SK-N-MC (cell line): ENCODE measurements at regions not wholly inside any gene's neighbourhood (a gene's known extent, or its start where the extent isn't known, plus 50 kb on each side); places are given as distances from the start of the nearest gene placed in this dataset.
"Not testable (repeated sequence)": the region's sequence is repeated elsewhere in the genome, so short reads cannot be mapped to it uniquely, and the experiment has no call there.

Experiments
- DNase-seq: peaks from one replicate; pipeline ENCODE4 v3.0.0-alpha.2; 2011; ENCODE audit warnings: low read depth, low spot score
- H3K27ac ChIP-seq: fragments of 200-600 bp; sonication (generic); 2 replicates; pipeline ENCODE4 v1.5.1; 2016; ENCODE audit warnings: mixed run types
- H3K36me3 ChIP-seq: fragments of 200-600 bp; sonication (generic); 2 replicates; pipeline ENCODE4 v1.6.1; 2017; ENCODE audit warnings: antibody characterized with exemption, low read length, mixed read lengths; ENCODE audit not compliant: insufficient read depth
- H3K4me3 ChIP-seq: fragments of 200-600 bp; sonication (generic); 2 replicates; pipeline ENCODE4 v1.5.1; 2016
- H3K9ac ChIP-seq: fragments of 200-600 bp; sonication (generic); 2 replicates; pipeline ENCODE4 v1.8.0; 2017; ENCODE audit warnings: mixed run types, mixed read lengths; ENCODE audit not compliant: insufficient read length
- H3K9me3 ChIP-seq: fragments of 200-600 bp; sonication (generic); 2 replicates; pipeline ENCODE4 v1.6.1; 2017; ENCODE audit warnings: low read depth, mild to moderate bottlenecking, antibody characterized with exemption, low read length, moderate library complexity, mixed read lengths
- EZH2 ChIP-seq: fragments of 200-600 bp; sonication (generic); IDR thresholded peaks from one replicate; pipeline ENCODE4 v1.6.1; 2017; ENCODE audit warnings: antibody characterized with exemption
- FOXP2 ChIP-seq: optimal IDR thresholded peaks from 2 replicates; pipeline ENCODE3; 2011; ENCODE audit warnings: mild to moderate bottlenecking, moderate library complexity; ENCODE audit not compliant: insufficient read depth; ENCODE audit errors: extremely low read length, control extremely low read depth
- POLR2AphosphoS5 ChIP-seq: IDR thresholded peaks from 2 replicates; pipeline ENCODE4 v1.6.1; 2012; ENCODE audit warnings: mild to moderate bottlenecking, low read depth, low read length, borderline replicate concordance

GRCh38 chr22:22164541-22165272 is 79.9 kb upstream of the VPREB1 start:
- Histone ChIP-seq H3K9ac (no peak overlapping the region), H3K36me3 (no peaks in the 10 kb centered on the region), H3K9me3 (no peaks in the 10 kb centered on the region), H3K27ac (no peak overlapping the region), H3K4me3 (no peak overlapping the region)
- TF ChIP-seq POLR2AphosphoS5 (no peak), FOXP2 (no peak), EZH2 (no peak)
- DNase-seq: no peak

- no peak overlapping the region for H3K27ac ChIP-seq
- no peak overlapping the region for H3K4me3 ChIP-seq
Observed at GRCh38 chr22:22161924-22162851, 82.4 kb upstream of the VPREB1 start.

GRCh38 chr22:22160768-22161167 is 83.8 kb upstream of the VPREB1 start:
- not testable (repeated sequence) for DNase-seq

More at GRCh38 chr22:22161924-22162851, 82.4 kb upstream of the VPREB1 start:
- no peak overlapping the region for H3K9ac ChIP-seq
- H3K36me3 ChIP-seq: no peaks in the 10 kb centered on the region
- no peak for DNase-seq
- TF ChIP-seq FOXP2: no peak
- TF ChIP-seq POLR2AphosphoS5: no peak
- no peak for TF ChIP-seq EZH2
- H3K9me3 ChIP-seq: no peaks in the 10 kb centered on the region

GRCh38 chr22:22159384-22159783 is 85.2 kb upstream of the VPREB1 start:
- no peak overlapping the region for H3K4me3 ChIP-seq
- no peak for TF ChIP-seq FOXP2
- no peak for TF ChIP-seq EZH2
- no peak overlapping the region for H3K9ac ChIP-seq
- DNase-seq: no peak
- no peaks in the 10 kb centered on the region for H3K9me3 ChIP-seq
- H3K36me3 ChIP-seq: no peaks in the 10 kb centered on the region
- H3K27ac ChIP-seq: no peak overlapping the region

More at GRCh38 chr22:22160768-22161167, 83.8 kb upstream of the VPREB1 start:
- not testable (repeated sequence) for H3K27ac ChIP-seq, H3K4me3 ChIP-seq, H3K36me3 ChIP-seq, H3K9ac ChIP-seq, H3K9me3 ChIP-seq

GRCh38 chr22:22158965-22159364 is 85.6 kb upstream of the VPREB1 start:
- TF ChIP-seq EZH2 (no peak), POLR2AphosphoS5 (no peak), FOXP2 (no peak)
- Histone ChIP-seq H3K27ac (no peak overlapping the region), H3K36me3 (no peaks in the 10 kb centered on the region), H3K9ac (no peak overlapping the region), H3K4me3 (no peak overlapping the region), H3K9me3 (no peaks in the 10 kb centered on the region)
- no peak for DNase-seq

GRCh38 chr22:22158207-22158816 is 86.3 kb upstream of the VPREB1 start:
- no peak for DNase-seq
- TF ChIP-seq FOXP2 (no peak), EZH2 (no peak), POLR2AphosphoS5 (no peak)
- no peak overlapping the region for H3K9ac ChIP-seq
- no peaks in the 10 kb centered on the region for H3K9me3 ChIP-seq
- no peak overlapping the region for H3K27ac ChIP-seq
- H3K4me3 ChIP-seq: no peak overlapping the region
- H3K36me3 ChIP-seq: no peaks in the 10 kb centered on the region

GRCh38 chr22:22157348-22157725 is 87.2 kb upstream of the VPREB1 start:
- TF ChIP-seq EZH2 (no peak), FOXP2 (no peak), POLR2AphosphoS5 (no peak)
- no peak overlapping the region for H3K9ac ChIP-seq
- H3K27ac ChIP-seq: no peak overlapping the region
- DNase-seq: no peak
- no peak overlapping the region for H3K4me3 ChIP-seq
- no peaks in the 10 kb centered on the region for H3K36me3 ChIP-seq
- no peaks in the 10 kb centered on the region for H3K9me3 ChIP-seq

GRCh38 chr22:22156716-22157347 is 87.8 kb upstream of the VPREB1 start:
- Histone ChIP-seq H3K4me3 (peak overlapping the region; percentile 38; the same call in 1 of the 2 replicates), H3K36me3 (no peaks in the 10 kb centered on the region), H3K9ac (no peak overlapping the region), H3K27ac (no peak overlapping the region), H3K9me3 (no peaks in the 10 kb centered on the region)
- DNase-seq: peak; percentile 34
- no peak for TF ChIP-seq EZH2
- no peak for TF ChIP-seq POLR2AphosphoS5
- TF ChIP-seq FOXP2: no peak
